Skeletal muscle tissue (tissue), 3 donors: ENCODE measurements at regions not wholly inside any gene's neighbourhood (a gene's known extent, or its start where the extent isn't known, plus 50 kb on each side); places are given as distances from the start of the nearest gene placed in this dataset.

ENCODE experiments used
- H3K27ac ChIP-seq: one replicate; pipeline ENCODE4 v1.7.0; 2013; ENCODE audit warnings: mild to moderate bottlenecking, low read depth, low read length, inconsistent platforms
- H3K27me3 ChIP-seq, 3 donors: one replicate each; pipeline ENCODE4 v1.7.0; 2013; ENCODE audit warnings: low read length in 3 of 3; ENCODE audit not compliant: control insufficient read depth in 3 of 3, insufficient read depth in 3 of 3
- H3K36me3 ChIP-seq, 3 donors: one replicate each; pipeline ENCODE4 v1.7.0; 2013; ENCODE audit warnings: low read length in 3 of 3; ENCODE audit not compliant: control insufficient read depth in 3 of 3, insufficient read depth in 3 of 3
- H3K4me1 ChIP-seq, 3 donors: one replicate each; pipeline ENCODE4 v1.7.0; 2013; ENCODE audit warnings: low read length in 3 of 3, mild to moderate bottlenecking in 3 of 3; ENCODE audit not compliant: control insufficient read depth in 3 of 3, insufficient read depth in 3 of 3
- H3K4me3 ChIP-seq, 3 donors: one replicate each; pipeline ENCODE4 v1.7.0; 2013; ENCODE audit warnings: low read length in 3 of 3
- H3K9ac ChIP-seq, 3 donors: one replicate each; pipeline ENCODE4 v1.7.0; 2013; ENCODE audit warnings: low read length in 3 of 3, mild to moderate bottlenecking in 3 of 3, moderate library complexity in 2 of 3, low read depth in 1 of 3
- H3K9me3 ChIP-seq, 3 donors: one replicate each; pipeline ENCODE4 v1.7.0; 2013; ENCODE audit warnings: low read length in 3 of 3; ENCODE audit not compliant: control insufficient read depth in 3 of 3
- donor health status: Osteomylitis.

DNA sequence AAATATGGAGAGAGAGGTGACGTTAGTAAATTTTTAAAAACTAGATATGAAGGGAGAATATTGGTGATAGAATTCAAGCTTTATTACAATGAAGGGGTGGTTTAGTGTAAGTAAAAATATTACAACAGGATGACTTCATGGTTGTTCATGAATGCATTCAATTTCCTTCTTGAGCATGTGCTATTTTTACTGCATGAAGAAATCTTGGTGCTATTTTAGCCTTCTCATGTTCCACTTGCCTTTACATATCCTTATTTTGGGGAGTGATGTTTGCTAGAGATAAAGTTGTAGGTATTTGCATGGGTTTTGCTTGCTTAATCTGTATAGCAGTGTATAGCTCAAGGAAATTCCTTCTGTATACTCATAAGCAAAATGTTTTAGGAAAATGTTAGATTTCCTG, 195.0 kb upstream of the MMADHC start:
- no peak overlapping the region for H3K4me3 ChIP-seq
- H3K4me1 ChIP-seq: peaks cover 0 to 6% (median 3%) of the 10 kb centered on the region in 3 donors
- H3K9me3 ChIP-seq: no peaks in the 10 kb centered on the region
- no peaks in the 10 kb centered on the region for H3K36me3 ChIP-seq
- H3K27ac ChIP-seq: no peak overlapping the region
- no peak overlapping the region for H3K9ac ChIP-seq
- no peaks in the 10 kb centered on the region for H3K27me3 ChIP-seq

GRCh38 chr2:149781263-149781808, 193.8 kb upstream of the MMADHC start:
- Histone ChIP-seq H3K9ac (no peak overlapping the region), H3K9me3 (no peaks in the 10 kb centered on the region), H3K27me3 (no peaks in the 10 kb centered on the region), H3K4me1 (peaks cover 0 to 6% (median 3%) of the 10 kb centered on the region in 3 donors), H3K27ac (no peak overlapping the region), H3K36me3 (no peaks in the 10 kb centered on the region), H3K4me3 (no peak overlapping the region)

GRCh38 chr2:149773006-149773405, 185.4 kb upstream of the MMADHC start:
- Histone ChIP-seq H3K9ac (no peak overlapping the region), H3K4me3 (no peak overlapping the region), H3K9me3 (no peaks in the 10 kb centered on the region)

DNA sequence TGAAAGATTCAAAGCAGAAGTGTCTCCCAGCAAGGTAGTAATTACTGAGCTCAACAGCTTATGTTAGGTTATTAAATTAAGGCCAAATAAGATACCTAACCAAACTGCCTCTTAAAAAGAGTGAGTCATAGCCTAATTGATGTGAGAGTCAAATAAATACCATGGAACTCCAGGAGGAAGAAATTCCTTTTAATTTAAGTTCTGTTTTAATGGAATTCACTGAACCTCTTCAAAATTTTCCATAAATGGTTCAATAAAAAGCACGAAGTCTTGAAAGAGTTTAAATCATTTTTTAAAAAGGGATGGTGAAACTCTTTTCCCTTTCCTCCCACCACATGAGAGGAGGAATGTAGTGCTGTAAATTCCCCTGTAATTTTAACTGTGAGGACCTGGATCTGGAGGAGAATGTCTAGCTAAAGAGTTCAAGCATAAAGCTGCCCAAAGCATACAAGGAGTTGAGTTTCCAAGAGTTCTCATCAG, 180.8 kb upstream of the MMADHC start:
- Histone ChIP-seq H3K4me3 (no peak overlapping the region), H3K9me3 (no peaks in the 10 kb centered on the region), H3K9ac (no peak overlapping the region), H3K4me1 (no peaks in the 10 kb centered on the region), H3K27ac (no peak overlapping the region), H3K36me3 (no peaks in the 10 kb centered on the region), H3K27me3 (no peaks in the 10 kb centered on the region)

More at GRCh38 chr2:149773006-149773405, 185.4 kb upstream of the MMADHC start:
- Histone ChIP-seq H3K27ac (no peak overlapping the region), H3K27me3 (no peaks in the 10 kb centered on the region), H3K36me3 (no peaks in the 10 kb centered on the region), H3K4me1 (no peaks in the 10 kb centered on the region)

GRCh38 chr2:149767516-149767974, 180.0 kb upstream of the MMADHC start:
- Histone ChIP-seq H3K4me1 (no peaks in the 10 kb centered on the region), H3K27ac (no peak overlapping the region), H3K9ac (no peak overlapping the region), H3K4me3 (no peak overlapping the region), H3K36me3 (no peaks in the 10 kb centered on the region), H3K27me3 (no peaks in the 10 kb centered on the region), H3K9me3 (no peaks in the 10 kb centered on the region)

DNA sequence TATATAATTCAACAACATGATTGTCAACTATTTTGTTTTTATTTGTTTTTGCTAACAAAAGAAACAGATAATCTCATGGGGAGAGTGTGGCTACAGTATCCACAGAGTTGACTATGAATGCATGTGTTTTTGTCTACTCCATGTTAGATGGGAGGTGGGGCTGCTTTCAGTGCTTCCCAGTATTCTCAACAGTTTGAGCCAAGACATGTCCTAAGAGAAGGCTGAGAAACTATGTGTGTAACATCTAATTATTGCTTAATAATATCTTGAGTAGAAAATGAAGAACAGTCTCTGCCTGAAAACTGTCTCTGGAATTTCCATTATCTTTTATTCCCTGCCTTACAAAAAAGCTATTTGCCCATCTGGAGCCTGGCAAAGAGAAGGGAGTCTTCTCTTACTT, 178.8 kb upstream of the MMADHC start:
- no peak overlapping the region for H3K9ac ChIP-seq
- no peaks in the 10 kb centered on the region for H3K9me3 ChIP-seq
- H3K4me1 ChIP-seq: no peaks in the 10 kb centered on the region
- no peak overlapping the region for H3K4me3 ChIP-seq
- H3K27ac ChIP-seq: no peak overlapping the region
- no peaks in the 10 kb centered on the region for H3K27me3 ChIP-seq
- no peaks in the 10 kb centered on the region for H3K36me3 ChIP-seq

GRCh38 chr2:149765636-149766035, 178.1 kb upstream of the MMADHC start:
- no peaks in the 10 kb centered on the region for H3K27me3 ChIP-seq
- H3K4me3 ChIP-seq: no peak overlapping the region
- H3K9me3 ChIP-seq: no peaks in the 10 kb centered on the region
- H3K9ac ChIP-seq: no peak overlapping the region
- H3K4me1 ChIP-seq: no peaks in the 10 kb centered on the region
- no peak overlapping the region for H3K27ac ChIP-seq
- H3K36me3 ChIP-seq: no peaks in the 10 kb centered on the region

GRCh38 chr2:149765003-149765402, 177.4 kb upstream of the MMADHC start:
- no peak overlapping the region for H3K4me3 ChIP-seq
- H3K9me3 ChIP-seq: no peaks in the 10 kb centered on the region
- H3K36me3 ChIP-seq: no peaks in the 10 kb centered on the region
- no peaks in the 10 kb centered on the region for H3K4me1 ChIP-seq
- no peak overlapping the region for H3K27ac ChIP-seq
- H3K27me3 ChIP-seq: no peaks in the 10 kb centered on the region
- H3K9ac ChIP-seq: no peak overlapping the region

DNA sequence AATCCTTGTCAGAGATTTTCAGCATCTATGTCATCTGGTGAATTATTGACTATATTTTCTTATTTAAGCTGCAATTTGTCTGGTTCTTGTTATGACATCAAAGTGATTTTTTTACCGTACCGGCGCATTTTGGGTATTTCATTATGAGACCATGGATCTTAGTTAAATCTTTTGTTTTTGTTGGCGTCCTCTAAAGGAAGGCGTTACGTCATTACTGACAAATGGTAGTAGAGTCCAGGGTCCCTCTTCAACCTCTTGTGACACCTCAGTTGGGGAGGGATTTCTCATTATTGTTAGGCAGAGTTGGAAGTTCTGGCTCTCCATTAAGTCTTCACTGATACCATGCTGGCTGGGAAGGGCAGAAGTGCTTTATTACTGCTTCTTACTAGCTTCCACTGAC, 175.8 kb upstream of the MMADHC start:
- Histone ChIP-seq H3K9me3 (no peaks in the 10 kb centered on the region), H3K4me1 (no peaks in the 10 kb centered on the region), H3K4me3 (no peak overlapping the region), H3K36me3 (no peaks in the 10 kb centered on the region), H3K27me3 (no peaks in the 10 kb centered on the region), H3K9ac (no peak overlapping the region), H3K27ac (no peak overlapping the region)

GRCh38 chr2:149761611-149762010, 174.0 kb upstream of the MMADHC start:
- Histone ChIP-seq H3K9ac (no peak overlapping the region), H3K9me3 (no peaks in the 10 kb centered on the region), H3K4me1 (no peaks in the 10 kb centered on the region), H3K27me3 (no peaks in the 10 kb centered on the region), H3K36me3 (no peaks in the 10 kb centered on the region), H3K4me3 (no peak overlapping the region), H3K27ac (no peak overlapping the region)
